WTC11 (cell line): ENCODE measurements at regions not wholly inside any gene's neighbourhood (a gene's known extent, or its start where the extent isn't known, plus 50 kb on each side); places are given as distances from the start of the nearest gene placed in this dataset.
A peak's percentile ranks its signal among the peaks of the same experiment; 100 is the strongest.

Experiments
- ATAC-seq: fragments of 200-7000 bp; cut with Tn5 transposase; 2 replicates; pipeline ENCODE4 v1.10.0; 2021; ENCODE audit warnings: mild to moderate bottlenecking, moderate library complexity
- CTCF ChIA-PET: fragments of 300-600 bp; sonication (Branson Sonifier 250); formaldehyde crosslinking; loops from one replicate; lab custom pipeline; 2021; ENCODE audit warnings: antibody characterized with exemption; lab: Charles Lee
- POLR2A ChIA-PET: fragments of 350-600 bp; sonication (Branson Sonifier 250); formaldehyde crosslinking; loops from one replicate; lab custom pipeline; 2021; ENCODE audit warnings: antibody characterized with exemption; lab: Charles Lee
- DNase-seq: peaks from one replicate; pipeline ENCODE4 v3.0.0; 2021; ENCODE audit warnings: low spot score
- H3K27ac Mint-ChIP-seq: 2 replicates; pipeline ENCODE4 v1.8.0; 2021; ENCODE audit warnings: mixed read lengths
- H3K27me3 Mint-ChIP-seq: 2 replicates; pipeline ENCODE4 v1.8.0; 2021; ENCODE audit warnings: low read depth, mild to moderate bottlenecking, moderate library complexity, mixed read lengths
- H3K36me3 Mint-ChIP-seq: 2 replicates; pipeline ENCODE4 v1.8.0; 2021; ENCODE audit warnings: mixed read lengths
- H3K4me1 Mint-ChIP-seq: 2 replicates; pipeline ENCODE4 v1.8.0; 2022; ENCODE audit warnings: mixed read lengths
- H3K4me3 Mint-ChIP-seq: 2 replicates; pipeline ENCODE4 v1.8.0; 2021; ENCODE audit warnings: mild to moderate bottlenecking, moderate library complexity, mixed read lengths
- H3K9me3 Mint-ChIP-seq: 2 replicates; pipeline ENCODE4 v1.8.0; 2021; ENCODE audit warnings: mixed read lengths
- ATF1 ChIP-seq: sonication (generic); formaldehyde crosslinking; IDR thresholded peaks from 2 replicates; pipeline ENCODE4 v1.8.1; 2023; ENCODE audit warnings: mild to moderate bottlenecking, moderate library complexity, missing genetic modification reagents
- GABPB1 ChIP-seq: sonication (generic); formaldehyde crosslinking; IDR thresholded peaks from 2 replicates; pipeline ENCODE4 v1.8.1; 2023; ENCODE audit warnings: mild to moderate bottlenecking, missing genetic modification reagents
- GRHL2 ChIP-seq: fragments of 250-450 bp; sonication (Bioruptor Pico); IDR thresholded peaks from 2 replicates; pipeline ENCODE4 v1.8.0; 2022; ENCODE audit warnings: mild to moderate bottlenecking, moderate library complexity; ENCODE audit not compliant: insufficient replicate concordance, severe bottlenecking
- HMGA2 ChIP-seq: fragments of 250-450 bp; sonication (Bioruptor Pico); IDR thresholded peaks from 2 replicates; pipeline ENCODE4 v1.4.0; 2021; ENCODE audit warnings: mild to moderate bottlenecking, moderate library complexity
- NFATC4 ChIP-seq: fragments of 250-450 bp; sonication (Bioruptor Pico); IDR thresholded peaks from 2 replicates; pipeline ENCODE4 v1.9.0; 2021; ENCODE audit warnings: mild to moderate bottlenecking
- NR1H2 ChIP-seq: sonication (generic); formaldehyde crosslinking; IDR thresholded peaks from 2 replicates; pipeline ENCODE4 v1.9.0; 2021; ENCODE audit warnings: mild to moderate bottlenecking, moderate library complexity, missing genetic modification reagents
- TEAD4 ChIP-seq: sonication (generic); formaldehyde crosslinking; IDR thresholded peaks from 2 replicates; pipeline ENCODE4 v1.8.0; 2022; ENCODE audit warnings: mild to moderate bottlenecking, missing genetic modification reagents
- ZNF121 ChIP-seq: sonication (generic); formaldehyde crosslinking; IDR thresholded peaks from 2 replicates; pipeline ENCODE4 v1.8.0; 2023; ENCODE audit warnings: missing genetic modification reagents
- ZNF263 ChIP-seq: sonication (generic); formaldehyde crosslinking; IDR thresholded peaks from 2 replicates; pipeline ENCODE4 v1.8.1; 2022; ENCODE audit warnings: low read depth, mild to moderate bottlenecking, moderate library complexity, missing genetic modification reagents
- ZNF317 ChIP-seq: sonication (generic); formaldehyde crosslinking; IDR thresholded peaks from 2 replicates; pipeline ENCODE4 v1.8.1; 2023; ENCODE audit warnings: low read depth, mild to moderate bottlenecking, moderate library complexity, missing genetic modification reagents, borderline replicate concordance
- TF ChIP-seq, protein P1 (sequence below): sonication (generic); formaldehyde crosslinking; IDR thresholded peaks from 2 replicates; pipeline ENCODE4 v1.8.1; 2022; ENCODE audit warnings: mild to moderate bottlenecking, missing genetic modification reagents, moderate library complexity, borderline replicate concordance
- TF ChIP-seq, protein P2 (sequence below): fragments of 250-450 bp; sonication (Bioruptor Pico); IDR thresholded peaks from 2 replicates; pipeline ENCODE4 v1.9.0; 2021; ENCODE audit warnings: mild to moderate bottlenecking, borderline replicate concordance
- TF ChIP-seq, protein P3 (sequence below): sonication (generic); formaldehyde crosslinking; IDR thresholded peaks from 2 replicates; pipeline ENCODE4 v1.8.0; 2023; ENCODE audit warnings: missing genetic modification reagents
- TF ChIP-seq, protein P4 (sequence below): fragments of 250-450 bp; sonication (Bioruptor Pico); IDR thresholded peaks from 2 replicates; pipeline ENCODE4 v1.9.0; 2021; ENCODE audit warnings: mild to moderate bottlenecking
- TF ChIP-seq, protein P5 (sequence below): sonication (generic); formaldehyde crosslinking; IDR thresholded peaks from 2 replicates; pipeline ENCODE4 v1.8.1; 2022; ENCODE audit warnings: low read depth, missing genetic modification reagents, borderline replicate concordance
- TF ChIP-seq, protein P6 (sequence below): sonication (generic); formaldehyde crosslinking; IDR thresholded peaks from 2 replicates; pipeline ENCODE4 v1.8.1; 2023; ENCODE audit warnings: mild to moderate bottlenecking, missing genetic modification reagents
- TF ChIP-seq, protein P7 (sequence below): fragments of 200-600 bp; IDR thresholded peaks from 2 replicates; pipeline ENCODE4 v1.8.0; 2022; ENCODE audit warnings: antibody characterized with exemption

DNA sequence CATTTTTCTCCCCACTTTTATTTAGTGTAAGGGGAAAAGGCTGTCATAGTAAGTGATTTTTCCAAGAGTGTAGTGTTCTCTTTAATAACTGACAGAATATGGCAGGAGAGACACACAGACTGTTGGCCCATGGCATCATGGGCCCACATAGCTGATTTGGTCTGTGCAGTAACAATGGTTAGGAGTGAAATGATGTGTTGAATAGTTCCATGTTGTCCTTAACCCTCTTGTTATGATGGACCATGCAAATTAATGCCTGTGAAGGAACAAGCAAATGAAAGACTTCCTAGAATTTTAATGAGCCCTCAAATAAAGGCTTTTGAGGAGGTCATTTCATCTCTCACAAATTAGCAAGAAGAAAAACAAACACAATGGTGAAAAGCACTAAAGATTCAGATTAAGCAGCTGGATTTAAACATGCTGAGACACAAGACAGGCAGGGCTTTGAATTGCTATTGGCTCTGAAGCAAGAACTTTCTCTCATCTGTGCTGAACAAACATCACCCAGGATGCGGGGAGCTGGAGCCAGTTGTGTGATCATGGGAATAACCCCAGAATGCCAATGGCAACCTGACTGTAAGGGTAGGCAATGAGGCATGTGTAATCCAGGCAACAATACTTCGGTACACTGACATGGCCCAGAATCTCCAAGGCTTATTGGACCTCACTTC, 136.7 kb upstream of the VEPH1 start (continued):
- TF ChIP-seq, protein P1, sequence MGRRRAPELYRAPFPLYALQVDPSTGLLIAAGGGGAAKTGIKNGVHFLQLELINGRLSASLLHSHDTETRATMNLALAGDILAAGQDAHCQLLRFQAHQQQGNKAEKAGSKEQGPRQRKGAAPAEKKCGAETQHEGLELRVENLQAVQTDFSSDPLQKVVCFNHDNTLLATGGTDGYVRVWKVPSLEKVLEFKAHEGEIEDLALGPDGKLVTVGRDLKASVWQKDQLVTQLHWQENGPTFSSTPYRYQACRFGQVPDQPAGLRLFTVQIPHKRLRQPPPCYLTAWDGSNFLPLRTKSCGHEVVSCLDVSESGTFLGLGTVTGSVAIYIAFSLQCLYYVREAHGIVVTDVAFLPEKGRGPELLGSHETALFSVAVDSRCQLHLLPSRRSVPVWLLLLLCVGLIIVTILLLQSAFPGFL (CRISPR knock-in tag) = no peak
- no peak for TF ChIP-seq ZNF121 (CRISPR knock-in tag)
- TF ChIP-seq ATF1 (CRISPR knock-in tag) = no peak
- no peak for TF ChIP-seq TEAD4 (CRISPR knock-in tag)

DNA sequence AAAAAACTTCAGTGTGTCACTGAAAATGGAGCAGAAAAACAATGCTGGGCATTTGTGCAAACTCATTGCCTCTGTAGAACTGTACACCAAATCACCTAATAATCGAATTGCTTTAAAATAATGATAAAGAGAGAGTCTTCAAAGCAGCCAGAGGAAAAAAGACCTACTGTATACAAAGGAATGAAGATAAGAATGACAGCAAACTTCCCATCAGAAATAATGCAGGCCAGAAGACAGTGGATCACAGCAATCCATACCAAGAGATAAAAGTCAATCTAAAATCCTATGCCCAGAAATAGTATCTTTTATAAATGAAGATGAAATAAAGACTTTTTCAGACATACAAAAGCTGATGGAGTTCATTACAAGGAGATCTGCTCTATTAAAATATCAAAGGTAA, 134.7 kb upstream of the VEPH1 start:
- POLR2A ChIA-PET = no interaction called here
- peaks cover 22% of the 10 kb centered on the region for H3K9me3 Mint-ChIP-seq
- ATAC-seq (no peak), DNase-seq (no peak)
- H3K36me3 Mint-ChIP-seq = peaks cover 7% of the 10 kb centered on the region
- CTCF ChIA-PET = no interaction called here
- H3K27ac Mint-ChIP-seq = no peak overlapping the region
- H3K27me3 Mint-ChIP-seq = no peaks in the 10 kb centered on the region; the same call in 1 of the 2 replicates
- no peaks in the 10 kb centered on the region for H3K4me1 Mint-ChIP-seq
- H3K4me3 Mint-ChIP-seq = no peak overlapping the region
- no peak for TF ChIP-seq HMGA2
- no peak for TF ChIP-seq TEAD4 (CRISPR knock-in tag)
- TF ChIP-seq, protein P2, sequence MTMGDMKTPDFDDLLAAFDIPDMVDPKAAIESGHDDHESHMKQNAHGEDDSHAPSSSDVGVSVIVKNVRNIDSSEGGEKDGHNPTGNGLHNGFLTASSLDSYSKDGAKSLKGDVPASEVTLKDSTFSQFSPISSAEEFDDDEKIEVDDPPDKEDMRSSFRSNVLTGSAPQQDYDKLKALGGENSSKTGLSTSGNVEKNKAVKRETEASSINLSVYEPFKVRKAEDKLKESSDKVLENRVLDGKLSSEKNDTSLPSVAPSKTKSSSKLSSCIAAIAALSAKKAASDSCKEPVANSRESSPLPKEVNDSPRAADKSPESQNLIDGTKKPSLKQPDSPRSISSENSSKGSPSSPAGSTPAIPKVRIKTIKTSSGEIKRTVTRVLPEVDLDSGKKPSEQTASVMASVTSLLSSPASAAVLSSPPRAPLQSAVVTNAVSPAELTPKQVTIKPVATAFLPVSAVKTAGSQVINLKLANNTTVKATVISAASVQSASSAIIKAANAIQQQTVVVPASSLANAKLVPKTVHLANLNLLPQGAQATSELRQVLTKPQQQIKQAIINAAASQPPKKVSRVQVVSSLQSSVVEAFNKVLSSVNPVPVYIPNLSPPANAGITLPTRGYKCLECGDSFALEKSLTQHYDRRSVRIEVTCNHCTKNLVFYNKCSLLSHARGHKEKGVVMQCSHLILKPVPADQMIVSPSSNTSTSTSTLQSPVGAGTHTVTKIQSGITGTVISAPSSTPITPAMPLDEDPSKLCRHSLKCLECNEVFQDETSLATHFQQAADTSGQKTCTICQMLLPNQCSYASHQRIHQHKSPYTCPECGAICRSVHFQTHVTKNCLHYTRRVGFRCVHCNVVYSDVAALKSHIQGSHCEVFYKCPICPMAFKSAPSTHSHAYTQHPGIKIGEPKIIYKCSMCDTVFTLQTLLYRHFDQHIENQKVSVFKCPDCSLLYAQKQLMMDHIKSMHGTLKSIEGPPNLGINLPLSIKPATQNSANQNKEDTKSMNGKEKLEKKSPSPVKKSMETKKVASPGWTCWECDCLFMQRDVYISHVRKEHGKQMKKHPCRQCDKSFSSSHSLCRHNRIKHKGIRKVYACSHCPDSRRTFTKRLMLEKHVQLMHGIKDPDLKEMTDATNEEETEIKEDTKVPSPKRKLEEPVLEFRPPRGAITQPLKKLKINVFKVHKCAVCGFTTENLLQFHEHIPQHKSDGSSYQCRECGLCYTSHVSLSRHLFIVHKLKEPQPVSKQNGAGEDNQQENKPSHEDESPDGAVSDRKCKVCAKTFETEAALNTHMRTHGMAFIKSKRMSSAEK (CRISPR knock-in tag) = no peak
- peak; percentile 90 for TF ChIP-seq ZNF317 (CRISPR knock-in tag)

DNA sequence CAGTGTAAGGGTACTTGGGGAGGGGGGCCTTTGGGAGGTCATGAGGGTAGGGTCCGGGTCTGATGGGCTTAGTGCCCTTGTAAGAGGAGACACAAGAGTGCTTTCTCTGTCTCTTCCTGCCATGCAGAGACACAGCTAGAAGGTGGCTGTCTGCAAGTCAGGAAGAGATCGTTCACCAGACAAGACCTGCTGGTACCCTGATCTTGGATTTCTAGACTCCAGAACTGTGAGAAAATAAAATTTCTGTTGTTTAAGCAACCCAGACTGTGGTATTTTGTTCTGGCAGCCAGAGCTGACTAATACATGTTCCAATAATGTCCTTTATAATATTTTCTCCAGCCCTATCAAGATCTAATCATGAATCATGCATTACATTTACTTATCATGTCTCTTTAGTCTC, 130.0 kb upstream of the VEPH1 start:
- H3K27me3 Mint-ChIP-seq = no peaks in the 10 kb centered on the region; the same call in 1 of the 2 replicates
- POLR2A ChIA-PET = no interaction called here
- TF ChIP-seq, protein P3, sequence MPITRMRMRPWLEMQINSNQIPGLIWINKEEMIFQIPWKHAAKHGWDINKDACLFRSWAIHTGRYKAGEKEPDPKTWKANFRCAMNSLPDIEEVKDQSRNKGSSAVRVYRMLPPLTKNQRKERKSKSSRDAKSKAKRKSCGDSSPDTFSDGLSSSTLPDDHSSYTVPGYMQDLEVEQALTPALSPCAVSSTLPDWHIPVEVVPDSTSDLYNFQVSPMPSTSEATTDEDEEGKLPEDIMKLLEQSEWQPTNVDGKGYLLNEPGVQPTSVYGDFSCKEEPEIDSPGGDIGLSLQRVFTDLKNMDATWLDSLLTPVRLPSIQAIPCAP (CRISPR knock-in tag) = no peak
- TF ChIP-seq NR1H2 (CRISPR knock-in tag) = no peak
- TF ChIP-seq, protein P4, sequence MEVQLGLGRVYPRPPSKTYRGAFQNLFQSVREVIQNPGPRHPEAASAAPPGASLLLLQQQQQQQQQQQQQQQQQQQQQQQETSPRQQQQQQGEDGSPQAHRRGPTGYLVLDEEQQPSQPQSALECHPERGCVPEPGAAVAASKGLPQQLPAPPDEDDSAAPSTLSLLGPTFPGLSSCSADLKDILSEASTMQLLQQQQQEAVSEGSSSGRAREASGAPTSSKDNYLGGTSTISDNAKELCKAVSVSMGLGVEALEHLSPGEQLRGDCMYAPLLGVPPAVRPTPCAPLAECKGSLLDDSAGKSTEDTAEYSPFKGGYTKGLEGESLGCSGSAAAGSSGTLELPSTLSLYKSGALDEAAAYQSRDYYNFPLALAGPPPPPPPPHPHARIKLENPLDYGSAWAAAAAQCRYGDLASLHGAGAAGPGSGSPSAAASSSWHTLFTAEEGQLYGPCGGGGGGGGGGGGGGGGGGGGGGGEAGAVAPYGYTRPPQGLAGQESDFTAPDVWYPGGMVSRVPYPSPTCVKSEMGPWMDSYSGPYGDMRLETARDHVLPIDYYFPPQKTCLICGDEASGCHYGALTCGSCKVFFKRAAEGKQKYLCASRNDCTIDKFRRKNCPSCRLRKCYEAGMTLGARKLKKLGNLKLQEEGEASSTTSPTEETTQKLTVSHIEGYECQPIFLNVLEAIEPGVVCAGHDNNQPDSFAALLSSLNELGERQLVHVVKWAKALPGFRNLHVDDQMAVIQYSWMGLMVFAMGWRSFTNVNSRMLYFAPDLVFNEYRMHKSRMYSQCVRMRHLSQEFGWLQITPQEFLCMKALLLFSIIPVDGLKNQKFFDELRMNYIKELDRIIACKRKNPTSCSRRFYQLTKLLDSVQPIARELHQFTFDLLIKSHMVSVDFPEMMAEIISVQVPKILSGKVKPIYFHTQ = no peak
- TF ChIP-seq, protein P5, sequence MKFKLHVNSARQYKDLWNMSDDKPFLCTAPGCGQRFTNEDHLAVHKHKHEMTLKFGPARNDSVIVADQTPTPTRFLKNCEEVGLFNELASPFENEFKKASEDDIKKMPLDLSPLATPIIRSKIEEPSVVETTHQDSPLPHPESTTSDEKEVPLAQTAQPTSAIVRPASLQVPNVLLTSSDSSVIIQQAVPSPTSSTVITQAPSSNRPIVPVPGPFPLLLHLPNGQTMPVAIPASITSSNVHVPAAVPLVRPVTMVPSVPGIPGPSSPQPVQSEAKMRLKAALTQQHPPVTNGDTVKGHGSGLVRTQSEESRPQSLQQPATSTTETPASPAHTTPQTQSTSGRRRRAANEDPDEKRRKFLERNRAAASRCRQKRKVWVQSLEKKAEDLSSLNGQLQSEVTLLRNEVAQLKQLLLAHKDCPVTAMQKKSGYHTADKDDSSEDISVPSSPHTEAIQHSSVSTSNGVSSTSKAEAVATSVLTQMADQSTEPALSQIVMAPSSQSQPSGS = no peak
- TF ChIP-seq, protein P6, sequence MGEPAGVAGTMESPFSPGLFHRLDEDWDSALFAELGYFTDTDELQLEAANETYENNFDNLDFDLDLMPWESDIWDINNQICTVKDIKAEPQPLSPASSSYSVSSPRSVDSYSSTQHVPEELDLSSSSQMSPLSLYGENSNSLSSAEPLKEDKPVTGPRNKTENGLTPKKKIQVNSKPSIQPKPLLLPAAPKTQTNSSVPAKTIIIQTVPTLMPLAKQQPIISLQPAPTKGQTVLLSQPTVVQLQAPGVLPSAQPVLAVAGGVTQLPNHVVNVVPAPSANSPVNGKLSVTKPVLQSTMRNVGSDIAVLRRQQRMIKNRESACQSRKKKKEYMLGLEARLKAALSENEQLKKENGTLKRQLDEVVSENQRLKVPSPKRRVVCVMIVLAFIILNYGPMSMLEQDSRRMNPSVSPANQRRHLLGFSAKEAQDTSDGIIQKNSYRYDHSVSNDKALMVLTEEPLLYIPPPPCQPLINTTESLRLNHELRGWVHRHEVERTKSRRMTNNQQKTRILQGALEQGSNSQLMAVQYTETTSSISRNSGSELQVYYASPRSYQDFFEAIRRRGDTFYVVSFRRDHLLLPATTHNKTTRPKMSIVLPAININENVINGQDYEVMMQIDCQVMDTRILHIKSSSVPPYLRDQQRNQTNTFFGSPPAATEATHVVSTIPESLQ (CRISPR knock-in tag) = no peak
- TF ChIP-seq ZNF263 (CRISPR knock-in tag) = no peak
- no peak for TF ChIP-seq GABPB1 (CRISPR knock-in tag)
- TF ChIP-seq GRHL2 (CRISPR knock-in tag) = no peak
- TF ChIP-seq NFATC4 (CRISPR knock-in tag) = no peak
- TF ChIP-seq, protein P7, sequence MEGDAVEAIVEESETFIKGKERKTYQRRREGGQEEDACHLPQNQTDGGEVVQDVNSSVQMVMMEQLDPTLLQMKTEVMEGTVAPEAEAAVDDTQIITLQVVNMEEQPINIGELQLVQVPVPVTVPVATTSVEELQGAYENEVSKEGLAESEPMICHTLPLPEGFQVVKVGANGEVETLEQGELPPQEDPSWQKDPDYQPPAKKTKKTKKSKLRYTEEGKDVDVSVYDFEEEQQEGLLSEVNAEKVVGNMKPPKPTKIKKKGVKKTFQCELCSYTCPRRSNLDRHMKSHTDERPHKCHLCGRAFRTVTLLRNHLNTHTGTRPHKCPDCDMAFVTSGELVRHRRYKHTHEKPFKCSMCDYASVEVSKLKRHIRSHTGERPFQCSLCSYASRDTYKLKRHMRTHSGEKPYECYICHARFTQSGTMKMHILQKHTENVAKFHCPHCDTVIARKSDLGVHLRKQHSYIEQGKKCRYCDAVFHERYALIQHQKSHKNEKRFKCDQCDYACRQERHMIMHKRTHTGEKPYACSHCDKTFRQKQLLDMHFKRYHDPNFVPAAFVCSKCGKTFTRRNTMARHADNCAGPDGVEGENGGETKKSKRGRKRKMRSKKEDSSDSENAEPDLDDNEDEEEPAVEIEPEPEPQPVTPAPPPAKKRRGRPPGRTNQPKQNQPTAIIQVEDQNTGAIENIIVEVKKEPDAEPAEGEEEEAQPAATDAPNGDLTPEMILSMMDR = no peak

More for the DNA sequence above, 130.0 kb upstream of the VEPH1 start:
- H3K27ac Mint-ChIP-seq = no peak overlapping the region
- H3K4me1 Mint-ChIP-seq = peaks cover 3% of the 10 kb centered on the region; the same call in 1 of the 2 replicates
- peaks cover 22% of the 10 kb centered on the region for H3K9me3 Mint-ChIP-seq
- H3K4me3 Mint-ChIP-seq = no peak overlapping the region
- DNase-seq (no peak), ATAC-seq (no peak)
- CTCF ChIA-PET = no interaction called here
- H3K36me3 Mint-ChIP-seq = peaks cover 7% of the 10 kb centered on the region
